ENCODE measurements at regions not wholly inside any gene's neighbourhood (a gene's known extent, or its start where the extent isn't known, plus 50 kb on each side); places are given as distances from the start of the nearest gene placed in this dataset.

GRCh38 chr5:72036951-72037350 lies 70.3 kb upstream of the MAP1B start:
- TF ChIP-seq POLR2A (IDR thresholded peaks at IDR 0.05) (no peak), CTCF (IDR thresholded peaks at IDR 0.05) (no peak), POLR2AphosphoS5 (IDR thresholded peaks at IDR 0.05) (no peak)
